Karpas-422 (cell line): ENCODE measurements at regions not wholly inside any gene's neighbourhood (a gene's known extent, or its start where the extent isn't known, plus 50 kb on each side); places are given as distances from the start of the nearest gene placed in this dataset.

Source experiments
- DNase-seq: peaks from one replicate; pipeline ENCODE4 v3.0.0-alpha.2; 2015
- H2AFZ ChIP-seq: fragments of 200-600 bp; sonication (generic); 2 replicates; pipeline ENCODE4 v1.6.1; 2014; ENCODE audit warnings: antibody characterized with exemption, low read length, mixed read lengths
- H3K27ac ChIP-seq: fragments of 200-600 bp; sonication (generic); 2 replicates; pipeline ENCODE4 v1.5.1; 2014; ENCODE audit warnings: mild to moderate bottlenecking, low read length, moderate library complexity
- H3K27me3 ChIP-seq: fragments of 200-600 bp; sonication (generic); 2 replicates; pipeline ENCODE4 v1.6.1; 2014; ENCODE audit warnings: low read length, mixed read lengths
- H3K36me3 ChIP-seq: fragments of 200-600 bp; sonication (generic); 2 replicates; pipeline ENCODE4 v1.6.1; 2014; ENCODE audit warnings: low read length, mixed read lengths; ENCODE audit not compliant: insufficient read depth
- H3K4me1 ChIP-seq: fragments of 200-600 bp; sonication (generic); 2 replicates; pipeline ENCODE4 v1.6.1; 2014; ENCODE audit warnings: mild to moderate bottlenecking, low read length, mixed read lengths
- H3K4me2 ChIP-seq: fragments of 200-600 bp; sonication (generic); 2 replicates; pipeline ENCODE4 v1.6.1; 2014; ENCODE audit warnings: low read length, low read depth, mild to moderate bottlenecking; ENCODE audit not compliant: poor library complexity, severe bottlenecking
- H3K4me3 ChIP-seq: fragments of 200-600 bp; sonication (generic); 2 replicates; pipeline ENCODE4 v1.5.1; 2014; ENCODE audit warnings: mild to moderate bottlenecking, antibody characterized with exemption, low read length, mixed read lengths
- H3K79me2 ChIP-seq: fragments of 200-600 bp; sonication (generic); 2 replicates; pipeline ENCODE4 v1.6.1; 2014; ENCODE audit warnings: mild to moderate bottlenecking, low read length, mixed read lengths
- H3K9ac ChIP-seq: fragments of 200-600 bp; sonication (generic); 2 replicates; pipeline ENCODE4 v1.6.0; 2014; ENCODE audit warnings: low read length
- H3K9me2 ChIP-seq: fragments of 200-600 bp; sonication (generic), shearing (Covaris generic); replicated peaks from 2 replicates; pipeline ENCODE4 v1.6.0; 2014; ENCODE audit warnings: mild to moderate bottlenecking, low read length, moderate library complexity; ENCODE audit not compliant: insufficient read depth
- H3K9me3 ChIP-seq: fragments of 300-700, 200-600 bp; sonication (generic); 2 replicates; pipeline ENCODE4 v1.6.1; 2014; ENCODE audit warnings: low read length, mixed read lengths
- H4K20me1 ChIP-seq: fragments of 200-600 bp; sonication (generic); 2 replicates; pipeline ENCODE4 v1.6.1; 2014; ENCODE audit warnings: mild to moderate bottlenecking, antibody characterized with exemption, low read length, low read depth; ENCODE audit not compliant: insufficient read depth

DNA sequence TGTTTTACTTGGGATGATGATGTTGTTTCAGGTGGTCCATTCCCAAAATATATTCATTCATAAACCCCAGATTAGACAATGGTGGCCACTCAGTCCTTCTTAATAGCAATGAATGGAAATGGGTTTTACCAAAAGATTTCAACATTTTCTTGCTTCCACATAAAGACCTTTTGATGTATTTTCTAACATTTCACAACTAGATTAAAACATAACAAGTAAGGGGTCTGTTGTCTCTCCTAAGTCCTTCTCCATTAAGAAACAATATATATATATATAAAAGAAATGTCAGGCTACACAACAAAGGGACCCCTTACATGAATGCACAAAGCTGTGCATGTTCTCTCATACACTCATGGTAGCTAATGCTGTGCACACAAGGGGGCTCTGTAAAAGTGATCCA lies 176.4 kb downstream of the ANXA2 start:
- H3K79me2 ChIP-seq = no peaks in the 10 kb centered on the region

DNA sequence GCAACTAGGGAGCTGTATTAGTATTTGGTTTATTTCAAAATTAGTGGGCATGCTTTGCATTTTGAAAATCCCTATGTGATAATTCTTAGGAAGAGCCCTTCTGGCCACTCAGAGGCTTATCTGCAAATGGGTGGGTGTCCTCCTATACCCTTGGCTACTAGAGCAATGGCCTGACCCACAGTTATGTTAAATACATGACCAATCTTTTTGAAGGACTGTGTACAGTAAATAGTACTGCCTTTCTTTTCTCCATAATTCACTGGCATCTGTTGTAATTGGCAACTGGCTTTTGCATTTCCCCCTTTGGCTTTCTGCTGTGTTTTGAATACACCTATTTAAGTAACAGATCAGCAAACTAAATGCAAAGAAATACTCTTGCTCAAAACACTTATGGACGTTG lies 175.4 kb downstream of the ANXA2 start:
- H3K9me3 ChIP-seq = no peaks in the 10 kb centered on the region
- H3K9me2 ChIP-seq = no peaks in the 10 kb centered on the region
- no peaks in the 10 kb centered on the region for H3K27me3 ChIP-seq
- DNase-seq = no peak
- no peaks in the 10 kb centered on the region for H3K4me1 ChIP-seq
- H3K36me3 ChIP-seq = no peaks in the 10 kb centered on the region
- no peak overlapping the region for H2AFZ ChIP-seq
- H3K27ac ChIP-seq = no peak overlapping the region
- no peaks in the 10 kb centered on the region for H3K79me2 ChIP-seq
- 0 out of 2 replicates have a peak, but pooled peaks cover 3% of the 10 kb centered on the region for H4K20me1 ChIP-seq
- no peak overlapping the region for H3K4me2 ChIP-seq
- H3K9ac ChIP-seq = no peak overlapping the region
- H3K4me3 ChIP-seq = no peak overlapping the region

More for the DNA sequence above, 176.4 kb downstream of the ANXA2 start:
- Histone ChIP-seq H3K27ac (no peak overlapping the region), H3K4me1 (no peaks in the 10 kb centered on the region), H2AFZ (no peak overlapping the region), H3K9me3 (no peaks in the 10 kb centered on the region), H3K9me2 (no peaks in the 10 kb centered on the region), H3K36me3 (no peaks in the 10 kb centered on the region), H3K27me3 (no peaks in the 10 kb centered on the region), H3K4me3 (no peak overlapping the region), H3K4me2 (no peak overlapping the region), H4K20me1 (0 out of 2 replicates have a peak, but pooled peaks cover 3% of the 10 kb centered on the region), H3K9ac (no peak overlapping the region)
- DNase-seq = no peak

DNA sequence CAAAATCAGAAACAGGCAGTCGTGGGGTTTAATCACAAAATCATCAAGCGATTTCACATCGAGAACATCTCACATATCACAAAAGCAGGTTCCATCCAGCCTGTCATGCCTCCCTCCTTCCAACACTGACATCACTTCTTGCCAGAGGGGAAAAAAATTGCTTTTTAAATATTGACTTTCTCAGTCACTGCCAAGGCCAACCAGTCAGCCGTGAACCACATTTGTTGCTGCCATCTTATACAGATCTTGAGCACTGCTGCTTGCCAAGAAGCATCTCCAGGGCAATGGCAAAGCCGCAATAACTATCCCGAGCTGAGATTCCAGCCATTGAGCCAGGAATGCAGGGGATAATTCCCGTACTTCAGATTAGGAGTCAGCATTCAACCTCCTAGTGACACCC lies 174.6 kb downstream of the ANXA2 start:
- Histone ChIP-seq H3K4me2 (no peak overlapping the region), H3K36me3 (no peaks in the 10 kb centered on the region), H3K9ac (no peak overlapping the region), H3K4me3 (no peak overlapping the region), H3K79me2 (no peaks in the 10 kb centered on the region), H3K27me3 (no peaks in the 10 kb centered on the region), H3K4me1 (no peaks in the 10 kb centered on the region), H3K9me2 (no peaks in the 10 kb centered on the region), H4K20me1 (0 out of 2 replicates have a peak, but pooled peaks cover 3% of the 10 kb centered on the region), H2AFZ (no peak overlapping the region), H3K9me3 (no peaks in the 10 kb centered on the region), H3K27ac (no peak overlapping the region)
- DNase-seq = no peak

DNA sequence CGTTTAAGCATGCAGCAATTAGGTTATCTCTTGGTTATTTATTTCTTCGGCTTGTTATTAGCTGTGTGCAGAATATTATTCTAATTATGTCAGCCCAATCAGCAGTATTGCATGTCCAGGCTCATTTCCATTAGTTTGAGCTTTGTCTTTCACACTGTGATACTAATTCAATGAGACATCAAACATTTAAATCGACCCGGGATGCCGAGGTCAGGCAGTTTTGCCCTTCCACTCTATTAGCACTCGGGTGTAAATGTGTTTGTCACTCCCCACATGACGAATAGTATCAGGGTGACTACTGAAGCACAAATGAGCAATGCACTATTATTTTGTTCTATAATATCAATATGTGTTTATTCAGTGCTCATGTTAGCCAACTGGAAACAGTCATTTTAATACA lies 170.9 kb downstream of the ANXA2 start:
- Histone ChIP-seq H3K4me2 (no peak overlapping the region), H2AFZ (no peak overlapping the region), H3K27ac (no peak overlapping the region), H3K9me2 (no peaks in the 10 kb centered on the region), H3K9ac (no peak overlapping the region), H3K27me3 (no peaks in the 10 kb centered on the region), H3K9me3 (no peaks in the 10 kb centered on the region), H4K20me1 (0 out of 2 replicates have a peak, but pooled peaks cover 3% of the 10 kb centered on the region), H3K36me3 (no peaks in the 10 kb centered on the region), H3K4me3 (no peak overlapping the region), H3K4me1 (no peaks in the 10 kb centered on the region), H3K79me2 (no peaks in the 10 kb centered on the region)
- DNase-seq = no peak

DNA sequence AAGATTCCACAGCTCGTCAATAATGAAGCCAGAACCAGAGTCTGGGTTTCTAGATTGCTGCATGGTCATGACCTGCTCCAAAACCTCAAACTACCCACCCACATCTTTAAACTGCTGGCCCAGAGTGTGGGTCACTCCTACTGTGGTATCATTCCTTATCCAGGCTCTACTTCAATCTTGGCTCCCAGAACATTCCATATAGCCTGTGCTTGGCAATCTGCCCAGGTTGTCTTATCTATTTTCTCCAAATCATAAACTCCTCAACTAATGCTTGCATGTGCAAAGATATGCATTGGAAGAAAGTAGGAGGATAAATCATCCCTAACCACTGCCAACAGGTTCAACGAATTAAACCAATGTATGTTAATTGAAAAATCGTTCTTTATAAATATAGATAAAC lies 169.7 kb downstream of the ANXA2 start:
- no peaks in the 10 kb centered on the region for H3K9me3 ChIP-seq

DNA sequence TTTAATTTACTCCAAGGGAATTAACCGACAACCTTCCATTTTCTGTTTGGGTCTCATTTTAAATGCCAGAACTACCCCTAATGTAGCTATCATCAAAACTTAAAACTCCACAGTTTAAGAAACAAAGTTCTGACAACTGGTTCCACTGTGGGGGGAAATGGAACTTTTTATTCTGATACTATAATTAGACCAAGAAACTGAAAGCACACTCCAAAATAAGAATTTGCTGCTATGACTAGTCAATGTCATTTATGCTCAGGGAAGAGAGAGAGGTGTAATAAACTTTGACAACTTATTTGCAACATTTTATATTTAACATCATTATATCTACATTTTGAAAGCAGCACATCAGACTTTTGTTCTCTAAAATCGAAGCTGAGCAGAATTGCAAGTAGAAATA lies 169.2 kb downstream of the ANXA2 start:
- no peaks in the 10 kb centered on the region for H3K36me3 ChIP-seq
- H3K4me3 ChIP-seq = no peak overlapping the region
- no peak for DNase-seq
- H3K79me2 ChIP-seq = no peaks in the 10 kb centered on the region
- no peak overlapping the region for H3K4me2 ChIP-seq
- 0 out of 2 replicates have a peak, but pooled peaks cover 3% of the 10 kb centered on the region for H4K20me1 ChIP-seq
- no peaks in the 10 kb centered on the region for H3K4me1 ChIP-seq
- no peaks in the 10 kb centered on the region for H3K9me2 ChIP-seq
- H3K9me3 ChIP-seq = no peaks in the 10 kb centered on the region
- no peaks in the 10 kb centered on the region for H3K27me3 ChIP-seq
- no peak overlapping the region for H3K27ac ChIP-seq
- no peak overlapping the region for H2AFZ ChIP-seq
- no peak overlapping the region for H3K9ac ChIP-seq

More for the DNA sequence above, 169.7 kb downstream of the ANXA2 start:
- H2AFZ ChIP-seq = no peak overlapping the region
- no peak overlapping the region for H3K4me2 ChIP-seq
- no peaks in the 10 kb centered on the region for H3K79me2 ChIP-seq
- no peak for DNase-seq
- H3K9ac ChIP-seq = no peak overlapping the region
- H3K4me1 ChIP-seq = no peaks in the 10 kb centered on the region
- 0 out of 2 replicates have a peak, but pooled peaks cover 3% of the 10 kb centered on the region for H4K20me1 ChIP-seq
- no peak overlapping the region for H3K27ac ChIP-seq
- no peaks in the 10 kb centered on the region for H3K9me2 ChIP-seq
- H3K27me3 ChIP-seq = no peaks in the 10 kb centered on the region
- H3K36me3 ChIP-seq = no peaks in the 10 kb centered on the region
- H3K4me3 ChIP-seq = no peak overlapping the region

DNA sequence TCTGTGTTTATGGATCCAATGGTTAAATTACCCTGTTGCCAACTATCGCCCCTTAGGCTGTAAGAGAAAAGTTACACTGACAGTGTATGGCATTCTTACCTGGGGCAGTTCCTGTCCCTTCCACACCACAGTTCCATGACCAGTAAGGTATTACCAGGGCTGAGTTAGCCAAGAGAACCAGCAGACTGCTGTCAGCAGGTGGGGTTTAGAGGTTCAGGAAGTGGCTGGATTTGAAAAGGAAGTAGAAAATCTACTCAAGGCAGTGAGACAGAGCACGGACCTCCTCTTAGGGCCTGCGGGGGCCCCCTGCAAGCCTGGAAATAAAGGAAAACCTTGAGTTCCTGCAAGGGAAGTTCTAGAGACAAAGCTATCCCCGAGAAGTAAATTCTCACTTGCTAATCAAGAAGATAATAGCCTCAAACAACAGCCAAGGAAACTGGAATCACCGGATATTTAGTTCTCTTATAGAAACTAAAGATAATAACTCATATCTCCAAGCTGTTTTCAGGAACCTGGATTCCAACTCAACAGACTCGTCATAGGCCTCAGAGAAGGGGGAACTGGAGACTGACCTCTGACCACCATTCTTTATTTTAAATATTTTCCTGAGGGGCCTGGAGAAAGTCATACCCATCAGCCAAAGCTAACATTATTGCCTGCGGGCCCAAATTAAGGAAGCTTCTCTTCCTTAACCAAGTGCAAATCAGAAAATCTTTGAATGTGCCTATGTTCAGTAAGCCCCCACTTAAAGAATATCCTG lies 161.7 kb downstream of the ANXA2 start:
- H4K20me1 ChIP-seq = no peaks in the 10 kb centered on the region
- no peaks in the 10 kb centered on the region for H3K36me3 ChIP-seq
- H3K9me2 ChIP-seq = no peaks in the 10 kb centered on the region
- no peak overlapping the region for H3K4me2 ChIP-seq
- no peaks in the 10 kb centered on the region for H3K79me2 ChIP-seq
- H3K4me1 ChIP-seq = no peaks in the 10 kb centered on the region
- H2AFZ ChIP-seq = no peak overlapping the region
- no peak overlapping the region for H3K27ac ChIP-seq
- H3K27me3 ChIP-seq = no peaks in the 10 kb centered on the region
- H3K9ac ChIP-seq = no peak overlapping the region
- DNase-seq = no peak
- H3K4me3 ChIP-seq = no peak overlapping the region
- H3K9me3 ChIP-seq = no peaks in the 10 kb centered on the region

DNA sequence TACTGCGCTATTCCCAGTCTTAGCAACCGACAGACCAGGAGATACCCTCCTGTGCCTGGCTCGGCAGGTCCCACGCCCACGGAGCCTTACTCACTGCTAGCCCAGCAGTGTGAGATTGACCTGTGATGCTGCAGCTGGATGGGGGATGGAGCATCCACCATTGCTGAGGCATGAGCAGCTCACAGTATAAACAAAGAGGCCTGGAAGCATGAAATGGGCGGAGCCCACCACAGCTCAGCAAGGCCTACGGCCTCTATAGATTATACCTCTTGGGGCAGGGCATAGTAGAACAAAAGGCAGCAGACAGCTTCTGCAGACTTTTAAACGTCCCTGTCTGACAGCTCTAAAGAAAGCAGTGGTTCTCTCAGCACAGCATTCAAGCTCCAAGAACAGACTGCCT lies 160.3 kb downstream of the ANXA2 start:
- Histone ChIP-seq H3K9me3 (no peaks in the 10 kb centered on the region), H3K9ac (no peak overlapping the region), H3K9me2 (no peaks in the 10 kb centered on the region), H3K4me1 (no peaks in the 10 kb centered on the region), H3K36me3 (no peaks in the 10 kb centered on the region), H3K4me2 (no peak overlapping the region), H3K4me3 (no peak overlapping the region), H3K27me3 (no peaks in the 10 kb centered on the region), H4K20me1 (no peaks in the 10 kb centered on the region), H3K27ac (no peak overlapping the region), H3K79me2 (no peaks in the 10 kb centered on the region), H2AFZ (no peak overlapping the region)
- no peak for DNase-seq
